GM21825 (cell line): ENCODE measurements at regions not wholly inside any gene's neighbourhood (a gene's known extent, or its start where the extent isn't known, plus 50 kb on each side); places are given as distances from the start of the nearest gene placed in this dataset.
"Not testable (repeated sequence)": the region's sequence is repeated elsewhere in the genome, so short reads cannot be mapped to it uniquely, and the experiment has no call there.

ENCODE experiments used
- ATAC-seq: cut with Tn5 transposase; IDR thresholded peaks from one replicate; pipeline ENCODE4 v1.9.1; 2021; ENCODE audit warnings: mild to moderate bottlenecking, moderate library complexity; ENCODE audit not compliant: unreplicated experiment

DNA sequence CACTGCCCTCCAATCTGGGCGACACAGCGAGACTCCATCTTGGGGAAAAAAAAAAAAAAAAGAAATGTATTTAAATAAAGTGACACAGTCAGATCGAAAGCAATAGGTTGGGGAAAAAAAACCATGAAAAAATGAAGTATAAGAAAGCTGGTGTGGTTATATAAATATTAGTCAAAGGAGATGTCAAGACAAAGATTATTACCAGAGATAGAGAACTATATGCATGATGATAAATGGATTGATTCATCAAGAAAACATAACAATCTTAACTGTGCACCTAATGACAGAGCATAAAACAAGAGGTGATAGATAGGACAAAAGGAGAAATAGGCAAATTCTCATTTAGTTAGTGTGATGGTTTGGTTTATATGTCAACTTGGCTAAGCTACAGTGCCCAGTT is 146.9 kb upstream of the AHI1 start:
- ATAC-seq: no peak

DNA sequence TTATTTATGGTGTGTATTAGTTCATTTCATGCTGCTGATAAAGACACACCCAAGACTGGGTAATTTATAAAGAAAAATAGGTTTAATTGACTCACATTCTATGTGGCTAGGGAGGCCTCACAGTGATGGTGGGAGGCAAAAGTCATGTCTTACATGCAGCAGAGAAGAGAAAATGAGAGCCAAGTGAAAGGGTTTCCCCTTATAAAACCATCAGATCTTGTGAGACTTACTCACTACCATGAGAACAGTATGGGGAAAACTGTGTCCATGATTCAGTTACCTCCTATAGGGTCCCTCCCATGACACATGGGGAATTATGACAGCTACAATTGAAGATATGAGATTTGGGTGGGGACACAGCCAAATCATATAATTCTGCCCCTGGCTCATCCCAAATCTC is 150.0 kb upstream of the AHI1 start:
- no peak for ATAC-seq

DNA sequence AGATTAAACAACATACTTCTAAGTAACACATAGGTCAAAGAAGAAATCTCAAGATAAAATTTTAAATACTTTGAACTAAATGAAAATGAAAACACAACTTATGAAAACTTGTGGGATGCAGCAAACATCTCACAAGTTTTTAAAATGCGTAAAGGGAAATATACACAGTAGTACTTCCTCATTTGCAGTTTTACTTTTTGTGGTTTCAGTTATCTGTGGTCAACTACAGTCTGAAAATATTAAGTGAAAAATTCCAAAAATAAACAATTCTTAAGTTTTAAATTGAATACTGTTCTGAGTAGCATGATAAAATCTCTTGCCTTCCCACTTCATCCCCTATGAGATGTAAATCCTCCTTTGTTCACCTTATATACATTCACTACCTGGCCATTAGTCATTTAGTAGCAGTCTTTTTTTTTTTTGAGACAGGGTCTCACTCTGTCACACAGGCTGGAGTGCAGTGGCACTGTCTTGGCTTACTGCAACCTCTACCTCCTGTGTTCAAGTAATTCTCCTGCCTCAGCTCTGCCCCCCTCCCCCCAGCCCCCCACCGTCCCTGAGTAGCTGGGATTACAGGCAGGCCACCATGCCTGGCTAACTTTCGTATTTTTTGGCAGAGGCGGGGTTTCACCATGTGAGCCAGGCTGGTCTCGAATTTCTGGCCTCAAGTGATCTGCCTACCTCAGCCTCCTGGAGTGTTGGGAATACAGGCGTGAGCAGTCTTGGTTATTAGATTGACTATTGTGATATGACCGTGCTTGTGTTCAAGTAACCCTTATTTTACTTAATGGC is 154.6 kb upstream of the AHI1 start:
- ATAC-seq: peak; percentile 97

DNA sequence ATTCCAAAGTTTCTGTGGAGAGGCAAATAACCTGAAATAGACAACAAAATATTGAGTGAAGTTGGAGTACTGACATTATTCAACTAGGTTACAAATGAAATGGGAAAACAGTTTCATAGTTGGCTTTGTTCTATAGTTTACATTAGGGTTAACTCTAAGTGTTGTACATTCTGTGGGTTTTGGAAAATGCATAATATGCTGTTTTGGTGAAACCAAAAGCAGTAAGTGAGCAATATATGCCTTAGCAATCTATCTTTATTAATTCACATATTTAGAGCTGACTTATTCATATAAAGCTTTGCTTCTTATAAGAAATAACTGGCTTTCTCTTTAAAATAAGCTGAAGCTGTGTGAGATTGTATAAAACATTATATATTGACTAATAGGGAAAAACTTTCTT is 157.5 kb upstream of the AHI1 start:
- ATAC-seq: no peak

DNA sequence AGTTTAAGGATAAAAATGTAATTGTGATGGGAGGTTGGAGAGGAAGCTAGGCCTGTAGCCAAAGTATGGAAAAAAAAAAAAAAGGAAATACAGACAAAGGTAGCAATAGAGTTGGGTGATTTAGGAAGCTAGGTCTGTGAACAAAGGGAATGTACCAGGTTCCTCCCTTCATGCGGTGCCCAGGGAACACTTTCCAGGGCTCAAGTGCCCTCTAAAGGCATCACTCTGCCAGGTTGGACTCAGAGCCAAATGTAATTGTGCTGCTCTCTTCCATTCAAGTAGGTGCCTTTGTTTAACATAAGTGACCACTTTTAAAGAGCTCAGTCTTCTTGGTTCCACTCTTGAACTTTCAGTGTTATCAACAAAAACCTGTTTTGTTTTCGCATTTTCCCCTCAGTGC is 159.7 kb upstream of the AHI1 start:
- ATAC-seq: no peak

DNA sequence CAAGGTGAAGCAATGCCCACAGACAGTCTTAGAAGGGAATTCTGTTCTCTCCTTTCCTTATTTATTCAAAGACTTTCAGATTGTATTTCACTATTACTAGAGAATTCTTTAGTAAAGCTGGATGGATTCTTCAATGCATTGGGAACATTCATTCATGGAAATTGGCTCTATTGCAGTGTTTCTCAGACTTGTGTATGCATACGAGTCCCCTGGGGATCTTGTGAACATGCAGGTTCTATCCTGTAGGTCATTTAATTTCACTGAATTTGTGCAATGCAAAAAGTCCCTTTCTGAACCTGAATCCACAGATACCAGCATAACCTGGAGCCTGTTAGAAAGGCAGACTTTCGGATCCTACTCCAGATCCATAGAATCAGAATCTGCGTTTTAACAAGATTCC is 160.9 kb upstream of the AHI1 start:
- ATAC-seq: no peak

DNA sequence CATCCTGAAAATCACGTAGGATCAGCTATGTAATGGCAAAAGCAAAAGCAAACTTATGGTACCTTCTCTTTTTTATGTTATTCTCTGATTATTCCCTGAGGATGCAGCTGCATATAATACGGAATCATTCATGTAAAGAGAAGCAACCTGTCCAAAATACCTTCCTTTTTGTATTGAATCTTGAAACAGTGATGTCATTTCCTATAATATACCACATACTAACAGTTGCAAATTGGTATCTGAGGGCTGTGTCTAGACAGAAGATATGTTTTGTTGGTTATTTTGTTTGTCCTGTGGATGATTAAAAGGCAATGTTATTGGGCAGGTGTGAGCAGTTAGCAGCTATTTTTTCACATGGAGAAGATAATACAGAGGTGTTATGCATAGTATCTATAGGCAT is 161.4 kb upstream of the AHI1 start:
- ATAC-seq: no peak

DNA sequence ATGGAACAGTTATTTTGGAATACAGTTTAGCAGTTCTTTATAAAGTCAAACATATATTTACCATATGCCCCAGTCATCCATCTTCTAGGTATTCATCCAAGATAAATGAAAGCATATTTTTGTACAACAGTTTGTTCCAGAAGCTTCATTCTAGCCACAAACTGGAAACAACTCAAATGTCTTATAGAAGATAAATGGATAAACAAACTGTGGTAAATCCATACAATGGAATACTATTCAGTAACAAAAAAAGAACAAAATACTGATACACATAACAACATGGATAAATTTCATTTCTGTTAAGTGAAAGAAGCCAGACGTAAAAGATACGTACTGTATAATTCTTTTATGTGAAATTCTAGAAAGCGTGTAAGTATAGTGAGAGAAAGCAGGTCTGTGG is 167.0 kb upstream of the AHI1 start:
- ATAC-seq: no peak

DNA sequence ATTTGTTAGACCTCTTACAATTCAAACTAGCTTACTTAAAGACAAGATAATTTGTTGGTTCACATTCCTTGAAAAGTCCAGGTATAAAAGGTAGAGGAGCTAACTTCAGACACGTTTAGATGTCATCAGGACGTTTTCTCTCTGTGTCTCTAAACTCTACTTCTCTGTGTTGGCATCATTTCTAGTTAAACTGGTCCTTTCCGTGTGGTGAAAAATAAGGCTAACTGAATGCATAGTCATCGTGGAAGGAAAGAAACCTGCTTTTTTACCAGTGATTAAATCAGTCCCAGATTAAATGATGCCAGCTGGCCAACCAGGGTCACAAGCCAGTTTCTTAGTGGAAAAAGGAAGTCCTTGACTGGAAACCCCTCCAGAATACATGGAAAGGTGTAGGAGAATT is 168.4 kb upstream of the AHI1 start:
- no peak for ATAC-seq

DNA sequence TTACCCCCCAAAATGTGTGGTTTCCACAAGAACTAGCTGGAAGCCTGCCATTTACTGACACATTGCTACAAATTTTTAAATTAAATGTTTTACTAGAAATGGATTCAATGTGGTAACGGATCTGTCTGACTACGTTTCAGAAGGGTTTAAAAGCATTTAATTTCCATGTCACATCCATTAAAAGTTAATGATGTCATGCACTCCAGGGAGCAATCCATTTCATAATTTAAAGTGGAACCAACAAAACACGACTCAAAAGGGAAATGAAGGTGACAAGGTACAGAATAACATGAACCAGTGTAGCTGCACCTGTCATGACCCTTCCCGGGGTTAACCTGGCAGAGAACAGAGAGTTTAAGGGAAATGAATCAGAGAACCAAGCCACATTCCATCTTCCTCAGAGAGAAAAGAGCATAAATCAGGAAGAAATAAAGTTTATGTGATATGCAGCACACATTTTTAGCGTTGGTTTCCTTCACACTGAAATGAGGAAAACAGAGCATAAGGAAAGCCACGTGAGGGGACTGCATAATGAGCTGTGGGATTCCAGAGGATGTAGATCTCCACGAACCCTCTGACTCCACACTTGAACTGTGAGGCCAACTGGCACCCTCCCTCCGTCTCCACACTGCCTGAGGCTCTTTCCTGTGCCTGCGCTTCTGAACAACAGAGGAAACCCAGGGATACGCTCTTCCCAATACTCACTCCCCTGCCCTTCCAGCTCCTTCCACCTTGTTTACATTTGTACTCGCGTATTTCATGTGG is 170.3 kb upstream of the AHI1 start:
- ATAC-seq: no peak

DNA sequence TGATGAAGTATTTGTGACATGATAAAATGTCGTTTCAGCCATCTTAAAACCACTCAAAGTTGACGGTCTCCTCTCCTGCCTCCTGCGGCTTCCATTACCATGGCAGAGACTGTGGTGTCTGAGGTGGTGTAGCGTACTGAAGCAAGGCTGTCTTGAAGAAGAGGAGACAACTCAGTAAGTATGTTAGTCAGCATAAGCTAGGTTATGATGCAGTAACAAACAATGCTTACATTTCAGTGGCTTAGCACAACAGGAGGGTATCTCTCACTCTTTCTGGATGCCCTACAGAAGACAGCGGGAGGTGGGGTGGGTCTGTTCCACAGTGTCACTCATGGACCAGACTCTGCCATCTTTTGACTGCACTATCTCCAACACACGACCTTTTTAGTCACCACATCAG is 174.7 kb upstream of the AHI1 start:
- no peak for ATAC-seq

DNA sequence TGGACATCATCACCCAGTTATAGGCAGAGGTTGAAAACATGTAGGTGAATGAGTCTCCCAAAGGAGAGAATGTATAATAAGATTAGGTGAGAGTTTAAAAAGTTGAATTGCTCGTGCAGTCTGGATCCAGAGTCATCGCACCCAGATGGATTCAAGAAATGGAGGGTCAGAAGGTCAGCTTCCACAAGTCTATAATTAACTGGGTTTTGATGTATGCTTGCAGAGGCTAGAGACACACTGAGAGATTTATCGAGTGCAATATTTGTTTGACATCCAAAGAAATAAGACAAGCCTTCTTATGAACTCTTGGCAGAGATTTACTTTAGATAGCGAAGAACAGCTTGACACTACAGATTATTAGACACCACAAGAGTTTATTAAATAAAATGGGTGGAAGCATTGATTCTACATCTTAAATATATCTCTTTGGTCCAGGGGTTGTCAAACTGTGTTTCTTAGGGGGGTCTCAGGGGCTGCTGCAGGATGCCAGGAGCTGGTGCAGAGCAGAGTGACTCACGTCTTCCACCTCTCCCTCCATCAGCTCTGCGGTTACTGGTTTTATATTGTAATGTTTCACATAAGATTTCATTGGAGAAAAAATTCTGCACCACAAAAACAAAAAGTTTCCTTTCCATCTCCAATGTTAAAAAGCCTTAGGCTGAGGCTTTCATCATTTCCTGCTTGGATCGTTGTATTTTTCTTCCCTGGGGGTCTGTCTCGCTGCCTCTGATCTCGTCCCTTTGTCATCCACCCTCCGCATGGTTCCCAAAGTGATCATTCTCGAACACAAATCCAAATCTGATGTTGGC is 176.2 kb upstream of the AHI1 start:
- ATAC-seq: no peak

DNA sequence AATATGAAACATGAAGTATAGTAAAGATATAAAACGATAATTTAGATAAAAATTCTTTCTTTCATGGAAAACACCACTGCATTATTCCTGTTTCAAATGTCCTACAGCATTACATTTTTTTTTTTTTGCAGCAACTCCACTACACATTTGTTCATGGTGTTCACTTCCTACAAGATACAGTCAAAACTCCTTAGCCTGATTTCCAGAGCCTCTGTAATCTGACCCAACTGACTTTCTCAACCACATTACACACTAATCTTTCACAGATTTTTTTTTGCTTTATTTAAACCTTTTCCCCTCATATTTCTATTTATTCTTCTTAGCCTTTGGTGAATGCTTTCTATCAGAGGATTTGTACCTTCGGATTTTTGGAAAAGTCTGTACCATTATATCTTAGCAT is 176.5 kb upstream of the PDE7B start:
- no peak for ATAC-seq

DNA sequence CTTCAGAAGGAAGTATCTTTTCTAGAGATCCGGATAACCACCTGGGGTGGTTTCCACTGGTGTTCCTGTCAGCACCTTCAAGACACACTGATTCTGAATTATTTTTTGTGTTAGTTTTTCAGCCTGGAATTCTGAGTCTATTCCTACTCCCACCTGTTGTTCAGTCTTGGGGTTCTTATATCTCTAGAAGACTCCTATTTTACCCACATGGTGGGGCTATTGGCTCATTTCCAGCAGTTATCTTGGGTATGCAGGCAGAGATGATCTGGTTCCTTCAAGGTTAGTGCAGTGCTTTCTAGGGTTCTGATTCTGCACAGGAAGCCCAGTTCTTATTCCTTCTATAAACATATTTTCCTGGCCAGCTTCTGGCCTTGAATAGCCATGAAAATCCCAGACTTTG is 175.6 kb upstream of the PDE7B start:
- no peak for ATAC-seq

DNA sequence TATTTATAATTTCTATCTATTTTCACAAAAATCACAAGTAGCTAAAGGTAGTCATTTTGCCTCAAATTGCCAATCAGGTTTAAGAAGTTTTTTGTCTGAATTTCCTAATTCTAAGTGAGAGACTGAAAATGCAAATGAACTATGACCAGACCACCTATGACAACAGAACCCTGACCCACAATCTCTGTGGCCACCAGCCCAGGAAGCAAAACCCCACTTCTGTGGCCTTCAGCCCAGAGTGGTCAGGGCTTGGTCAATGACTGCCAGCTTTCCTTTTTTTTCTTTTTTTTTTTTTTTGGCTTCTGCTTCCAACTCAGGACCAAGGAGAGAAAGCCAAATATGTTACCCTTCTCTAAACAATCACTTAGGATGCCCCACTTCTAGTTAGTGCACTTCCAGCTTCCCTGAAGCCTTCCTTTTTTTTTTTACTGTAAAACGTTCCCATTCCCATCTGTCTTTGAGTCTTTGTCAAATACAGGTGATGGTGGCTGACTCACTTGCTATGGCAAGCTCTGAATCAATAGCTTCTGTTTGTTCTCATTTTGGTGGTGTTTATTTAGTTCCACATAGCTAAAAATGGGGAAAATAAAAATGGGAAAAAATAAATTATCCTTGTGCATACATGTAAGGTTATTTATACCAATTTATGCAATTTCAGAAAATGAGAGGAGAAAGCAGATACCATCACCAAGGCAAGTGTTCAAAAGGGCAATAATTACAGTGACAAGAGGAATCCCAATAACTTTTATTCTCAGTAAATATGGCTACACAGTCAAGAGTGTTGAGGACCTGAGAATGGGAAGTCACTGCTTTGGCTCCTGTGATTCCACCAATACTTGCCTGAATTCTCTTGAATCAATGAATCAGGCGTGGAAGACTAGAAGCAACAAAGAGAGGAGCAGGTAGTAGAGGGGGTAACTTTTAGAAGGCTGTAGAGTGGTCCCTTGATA is 170.3 kb upstream of the PDE7B start:
- no peak for ATAC-seq

DNA sequence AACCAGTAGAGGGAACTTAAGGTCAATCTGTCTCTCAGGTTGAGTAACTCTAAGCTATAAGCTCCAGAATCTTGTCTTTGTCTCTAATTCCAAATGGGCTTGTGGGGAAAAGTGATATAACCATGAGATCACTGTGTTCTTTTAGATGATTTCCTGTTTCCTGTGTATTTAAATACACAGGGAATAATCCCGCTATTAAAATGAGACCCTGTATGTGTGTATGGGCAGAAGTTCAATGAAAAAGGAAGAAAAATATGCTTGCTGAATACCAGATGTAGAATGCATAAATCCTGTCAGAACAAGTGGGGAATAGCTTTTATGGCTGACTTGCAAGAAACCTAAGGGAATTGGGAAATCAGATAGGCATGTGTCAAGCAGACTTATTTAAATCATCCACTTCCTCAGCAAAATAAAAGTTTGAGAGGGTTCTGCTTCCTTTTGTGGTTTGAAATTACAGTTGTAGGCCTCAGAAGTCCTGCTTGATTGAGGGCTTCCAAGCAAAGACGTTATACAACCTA is 164.7 kb upstream of the PDE7B start:
- ATAC-seq: no peak

DNA sequence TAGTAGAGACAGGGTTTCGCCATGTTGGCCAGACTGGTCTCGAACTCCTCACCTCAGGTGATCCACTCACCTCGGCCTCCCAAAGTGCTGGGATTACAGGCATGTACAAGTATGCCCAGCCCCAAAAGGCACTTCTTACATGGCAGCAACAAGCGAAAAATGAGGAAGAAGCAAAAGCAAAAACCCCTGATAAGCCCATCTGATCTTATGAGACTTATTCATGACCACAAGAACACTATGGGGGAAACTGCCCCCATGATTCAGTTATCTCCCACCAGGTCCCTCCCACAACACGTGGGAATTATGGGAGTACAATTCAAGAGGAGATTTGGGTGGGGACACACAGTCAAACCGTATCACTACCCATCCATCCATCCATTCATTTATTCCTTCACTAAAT is 163.0 kb upstream of the PDE7B start:
- not testable (repeated sequence) for ATAC-seq

DNA sequence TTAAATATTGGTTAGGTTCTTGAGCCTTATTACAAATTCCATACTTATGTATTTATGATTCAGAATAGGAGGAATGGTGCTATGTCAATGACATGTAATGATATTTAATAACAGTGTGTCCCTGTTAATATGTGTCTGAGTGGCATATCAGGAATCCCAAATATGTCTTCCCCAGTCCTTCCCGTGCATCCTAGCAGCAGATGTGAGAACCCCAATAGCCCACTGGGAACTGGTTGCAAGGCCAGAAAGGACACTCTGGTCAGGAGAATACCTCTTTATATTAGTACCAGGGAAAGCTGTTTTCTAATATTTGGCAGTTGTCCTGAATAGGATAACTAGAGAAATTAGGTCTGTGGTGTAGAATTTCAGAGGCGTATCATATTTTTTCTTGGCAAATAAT is 159.1 kb upstream of the PDE7B start:
- no peak for ATAC-seq

DNA sequence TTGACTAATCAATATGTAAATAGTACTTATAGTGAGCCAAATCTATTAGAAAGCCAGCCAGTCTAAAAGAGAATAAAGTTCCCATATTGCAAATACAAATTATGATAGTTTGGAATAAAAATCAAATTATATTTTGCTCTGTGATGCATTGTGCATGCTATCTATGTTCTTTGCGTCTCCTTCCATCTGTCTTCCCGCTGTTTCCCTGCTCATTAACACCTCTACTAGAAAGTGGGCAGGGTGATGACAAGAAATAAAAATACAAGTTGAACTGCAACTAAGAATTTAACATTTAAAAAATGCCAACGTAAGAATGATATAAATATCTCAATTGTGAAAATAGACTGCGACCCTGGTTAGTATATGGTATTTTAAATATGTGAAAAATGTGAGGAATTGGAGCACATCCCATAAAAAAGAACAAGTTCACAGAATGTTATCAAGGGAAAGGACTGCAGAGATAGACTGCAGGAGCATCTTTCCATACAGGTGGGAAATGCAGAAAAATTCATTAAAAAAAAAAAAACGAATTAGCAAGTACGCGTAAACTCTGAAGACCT is 157.6 kb upstream of the PDE7B start:
- no peak for ATAC-seq

DNA sequence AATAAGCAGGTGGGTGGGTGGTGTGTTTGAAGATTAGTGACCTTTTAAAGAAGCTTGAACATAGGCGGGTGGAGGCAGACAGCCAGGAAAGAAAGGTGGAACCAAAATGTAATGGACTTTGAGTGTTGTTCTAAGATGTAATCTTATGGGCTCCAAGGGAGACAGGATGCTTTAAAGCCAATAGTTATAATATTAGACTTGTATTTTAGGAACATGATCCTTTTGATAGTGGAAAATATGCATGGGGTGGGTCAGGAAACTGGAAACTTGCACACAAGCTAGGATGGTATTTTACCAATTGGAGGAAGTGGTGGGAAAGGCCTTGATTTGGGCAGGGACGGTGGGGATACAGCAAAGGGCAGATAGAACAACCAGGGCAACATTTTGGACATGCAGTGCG is 151.8 kb upstream of the PDE7B start:
- no peak for ATAC-seq
